Stimulated activated CD4-positive, alpha-beta T cell treated with anti-CD3 and anti-CD28 coated beads, TNF-alpha, amount 100 ng/mL, for 48 hours (primary cell): ENCODE measurements at regions not wholly inside any gene's neighbourhood (a gene's known extent, or its start where the extent isn't known, plus 50 kb on each side); places are given as distances from the start of the nearest gene placed in this dataset.
"Not testable (repeated sequence)": the region's sequence is repeated elsewhere in the genome, so short reads cannot be mapped to it uniquely, and the experiment has no call there.

Experiments used
- DNase-seq, 3 donors: peaks; one replicate each; pipeline ENCODE4 v3.0.0-alpha.2; 2020; ENCODE audit warnings: low read depth in 3 of 3

DNA sequence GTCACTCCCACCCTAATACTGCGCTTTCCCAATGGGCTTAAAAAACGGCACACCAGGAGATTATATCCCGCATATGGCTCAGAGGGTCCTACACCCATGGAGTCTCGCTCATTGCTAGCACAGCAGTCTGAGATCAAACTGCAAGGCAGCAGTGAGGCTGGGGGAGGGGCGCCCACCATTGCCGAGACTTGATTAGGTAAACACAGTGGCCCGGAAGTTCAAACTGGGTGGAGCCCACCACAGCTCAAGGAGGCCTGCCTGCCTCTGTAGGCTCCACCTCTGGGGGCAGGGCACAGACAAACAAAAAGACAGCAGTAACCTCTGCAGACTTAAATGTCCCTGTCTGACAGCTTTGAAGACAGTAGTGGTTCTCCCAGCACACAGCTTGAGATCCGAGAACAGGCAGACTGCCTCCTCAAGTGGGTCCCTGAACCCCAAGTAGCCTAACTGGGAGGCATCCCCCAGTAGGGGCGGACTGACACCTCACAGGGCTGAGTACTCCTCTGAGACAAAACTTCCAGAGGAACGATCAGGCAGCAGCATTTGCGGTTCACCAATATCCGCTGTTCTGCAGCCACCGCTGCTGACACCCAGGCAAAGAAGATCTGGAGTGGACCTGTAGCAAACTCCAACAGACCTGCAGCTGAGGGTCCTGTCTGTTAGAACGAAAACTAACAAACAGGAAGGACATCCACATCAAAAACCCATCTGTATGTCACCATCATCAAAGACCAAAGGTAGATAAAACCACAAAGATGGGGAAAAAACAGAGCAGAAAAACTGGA, 1085.6 kb upstream of the FANCL start:
- not testable (repeated sequence) for DNase-seq

DNA sequence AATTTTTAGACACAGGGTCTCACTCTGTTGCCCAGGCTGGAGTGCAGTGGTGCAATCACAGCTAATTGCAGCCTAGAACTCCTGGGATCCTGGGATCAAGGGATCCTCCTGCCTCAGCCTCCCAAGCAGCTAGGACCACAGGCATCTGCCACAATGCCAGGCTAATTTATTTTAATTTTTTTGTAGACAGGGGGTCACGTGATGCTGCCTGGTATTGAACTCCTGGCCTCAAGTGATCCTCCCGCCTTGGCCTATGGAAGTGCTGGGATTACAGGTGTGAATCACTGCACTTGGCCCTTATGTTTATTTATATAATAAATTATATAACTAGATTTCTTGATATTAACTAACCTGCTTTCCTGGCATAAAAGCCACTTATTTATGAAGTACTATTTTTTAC, 1081.7 kb upstream of the FANCL start:
- no peak for DNase-seq

GRCh38 chr2:59322005-59322404, 1080.9 kb upstream of the FANCL start:
- no peak for DNase-seq

GRCh38 chr2:59314031-59314766, 1073.1 kb upstream of the FANCL start:
- DNase-seq = no peak

GRCh38 chr2:59312967-59313940, 1072.1 kb upstream of the FANCL start:
- DNase-seq = no peak

GRCh38 chr2:59312029-59312428, 1070.9 kb upstream of the FANCL start:
- no peak for DNase-seq

GRCh38 chr2:59308108-59308507, 1067.0 kb upstream of the FANCL start:
- no peak for DNase-seq

GRCh38 chr2:59307196-59307595, 1066.1 kb upstream of the FANCL start:
- no peak for DNase-seq

GRCh38 chr2:59303272-59303671, 1062.1 kb upstream of the FANCL start:
- DNase-seq = no peak

- DNase-seq = no peak
These were observed 1061.6 kb upstream of the FANCL start for GRCh38 chr2:59302683-59303082.

GRCh38 chr2:59301466-59302402, 1060.6 kb upstream of the FANCL start:
- peak in 1 of 3 donors; percentile 2 for DNase-seq

DNA sequence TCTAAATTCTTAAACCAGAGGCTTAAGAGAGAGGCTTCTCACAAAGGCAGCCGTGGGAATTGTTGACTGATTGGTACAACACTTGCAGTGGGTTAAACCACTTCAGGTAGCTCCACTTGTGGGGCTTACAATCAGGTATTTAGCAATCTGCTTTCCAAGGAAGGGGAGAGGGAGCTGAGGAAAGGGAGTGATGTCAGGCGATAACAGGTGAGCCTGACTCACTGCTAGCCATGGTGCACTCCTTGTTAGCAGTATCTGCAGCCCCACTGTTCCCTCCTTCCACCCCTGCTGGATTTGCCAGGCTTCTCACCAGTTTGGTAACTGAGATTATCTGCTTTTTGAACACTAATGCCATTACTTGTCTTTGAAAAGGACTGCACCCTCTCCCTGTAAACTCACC, 1056.7 kb upstream of the FANCL start:
- no peak for DNase-seq

DNA sequence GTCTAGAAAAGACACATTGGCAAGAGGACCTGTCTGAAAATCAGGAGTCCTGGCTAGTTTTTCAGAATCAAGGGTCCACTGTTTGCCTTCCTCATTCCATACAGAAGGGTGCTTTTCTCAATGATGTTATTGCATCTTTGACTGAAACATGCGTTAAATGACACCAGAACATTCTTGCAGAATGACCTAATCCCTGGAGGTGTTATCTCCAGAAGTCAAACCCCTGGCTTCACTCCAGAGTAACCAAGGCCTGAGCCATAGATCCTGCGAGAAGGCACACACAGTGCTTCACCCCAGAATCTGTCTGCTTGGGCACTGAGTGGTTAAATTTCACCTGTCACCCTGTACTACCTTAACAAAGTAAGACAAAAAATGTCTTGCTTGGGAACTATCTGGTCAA, 1055.2 kb upstream of the FANCL start:
- DNase-seq = no peak

- DNase-seq = no peak
These were observed 1054.5 kb upstream of the FANCL start for GRCh38 chr2:59295524-59296162.

- no peak for DNase-seq
These were observed 1047.6 kb upstream of the FANCL start for GRCh38 chr2:59288771-59289170.

- no peak for DNase-seq
These were observed 1041.4 kb upstream of the FANCL start for GRCh38 chr2:59282374-59283057.

GRCh38 chr2:59277671-59278070, 1036.5 kb upstream of the FANCL start:
- no peak for DNase-seq

DNA sequence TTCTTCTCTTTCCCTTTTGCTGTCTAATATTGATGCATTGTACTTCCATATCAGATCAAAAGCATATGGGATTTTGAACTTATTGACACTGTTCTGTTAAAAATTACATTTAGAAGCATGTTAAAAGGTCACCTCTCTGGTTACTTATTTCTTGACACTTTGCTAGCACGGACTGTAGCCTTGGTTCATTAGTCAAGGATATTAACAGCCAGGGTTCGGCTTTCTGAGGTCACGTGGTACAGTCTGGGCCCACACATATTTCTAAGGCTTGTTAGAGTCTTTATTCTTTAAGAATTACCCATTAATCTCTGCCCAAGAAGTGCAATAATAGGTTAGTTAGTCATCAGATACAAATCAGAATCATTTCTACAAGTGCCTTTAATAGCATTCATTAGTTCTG, 1035.8 kb upstream of the FANCL start:
- no peak for DNase-seq

DNA sequence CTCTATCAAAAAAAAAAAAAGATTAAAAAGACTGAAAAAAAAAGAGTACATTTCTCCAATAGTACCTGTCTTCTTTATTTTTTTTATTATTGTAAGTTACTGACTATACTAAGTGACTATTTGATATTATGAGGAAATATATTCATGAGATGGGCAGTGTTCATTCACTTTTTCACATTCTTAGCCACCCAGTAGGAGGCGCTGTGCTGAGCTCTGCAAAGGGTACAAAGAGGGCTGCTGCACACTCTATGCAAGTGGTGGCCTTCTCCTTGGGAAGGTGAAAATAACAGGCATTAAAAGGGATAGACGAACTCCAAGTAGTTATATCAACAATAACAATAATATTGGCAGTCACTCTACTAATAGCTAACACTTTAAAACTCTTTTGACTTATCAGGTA, 1034.9 kb upstream of the FANCL start:
- DNase-seq = no peak

GRCh38 chr2:59266453-59266852, 1025.3 kb upstream of the FANCL start:
- DNase-seq = no peak
